ENCODE measurements at regions not wholly inside any gene's neighbourhood (a gene's known extent, or its start where the extent isn't known, plus 50 kb on each side); places are given as distances from the start of the nearest gene placed in this dataset.

- TF ChIP-seq POLR2AphosphoS5 (IDR thresholded peaks at IDR 0.05) (no peak), CTCF (IDR thresholded peaks at IDR 0.05) (no peak), POLR2A (IDR thresholded peaks at IDR 0.05) (no peak)
Observed at GRCh38 chr15:37394402-37395099, 294.2 kb upstream of the MEIS2 start.
